ENCODE measurements at regions not wholly inside any gene's neighbourhood (a gene's known extent, or its start where the extent isn't known, plus 50 kb on each side); places are given as distances from the start of the nearest gene placed in this dataset.

GRCh38 chr9:28770827-28771226, 1197.5 kb upstream of the C9orf72 start:
- Histone ChIP-seq H3K4me3 (no peak overlapping the region), H3K36me3 (no peaks in the 10 kb centered on the region), H3K27me3 (no peaks in the 10 kb centered on the region), H3K27ac (no peak overlapping the region), H3K4me1 (no peaks in the 10 kb centered on the region), H3K9me3 (no peaks in the 10 kb centered on the region)
- DNase-seq (no peak), ATAC-seq (no peak)
- TF ChIP-seq CTCF (IDR thresholded peaks at IDR 0.05), result no peak
- intact Hi-C loops (cut with DNase I), result no loop called here

GRCh38 chr9:28774433-28775235, 1201.4 kb upstream of the C9orf72 start:
- DNase-seq (peak in 2 of 4 donors; percentile 22 to 29), ATAC-seq (peak; percentile 58)
- H3K4me3 ChIP-seq, result no peak overlapping the region
- no peaks in the 10 kb centered on the region for H3K27me3 ChIP-seq
- no peak overlapping the region for H3K27ac ChIP-seq
- H3K4me1 ChIP-seq, result no peaks in the 10 kb centered on the region
- peak in 1 of 2 donors; percentile 60 for TF ChIP-seq CTCF (IDR thresholded peaks at IDR 0.05)
- intact Hi-C loops (cut with DNase I), result no loop called here
- H3K36me3 ChIP-seq, result no peaks in the 10 kb centered on the region
- no peaks in the 10 kb centered on the region for H3K9me3 ChIP-seq

GRCh38 chr9:28779243-28779642, 1206.0 kb upstream of the C9orf72 start:
- intact Hi-C loops (cut with DNase I), result no loop called here
- no peak for TF ChIP-seq CTCF (IDR thresholded peaks at IDR 0.05)
- no peaks in the 10 kb centered on the region for H3K9me3 ChIP-seq
- no peak for ATAC-seq
- no peaks in the 10 kb centered on the region for H3K27me3 ChIP-seq
- DNase-seq, result no peak
- H3K27ac ChIP-seq, result no peak overlapping the region
- H3K4me1 ChIP-seq, result no peaks in the 10 kb centered on the region
- no peaks in the 10 kb centered on the region for H3K36me3 ChIP-seq
- H3K4me3 ChIP-seq, result no peak overlapping the region

GRCh38 chr9:28781481-28781880, 1208.2 kb upstream of the C9orf72 start:
- ATAC-seq, result no peak
- no peak for TF ChIP-seq CTCF (IDR thresholded peaks at IDR 0.05)
- DNase-seq, result no peak
- no peaks in the 10 kb centered on the region for H3K9me3 ChIP-seq
- H3K36me3 ChIP-seq, result no peaks in the 10 kb centered on the region
- H3K4me1 ChIP-seq, result no peaks in the 10 kb centered on the region
- intact Hi-C loops (cut with DNase I), result no loop called here
- no peak overlapping the region for H3K27ac ChIP-seq
- no peaks in the 10 kb centered on the region for H3K27me3 ChIP-seq
- no peak overlapping the region for H3K4me3 ChIP-seq

- intact Hi-C loops (cut with DNase I), result no loop called here
- H3K36me3 ChIP-seq, result no peaks in the 10 kb centered on the region
- no peak for DNase-seq
- H3K27ac ChIP-seq, result no peak overlapping the region
- no peak for TF ChIP-seq CTCF (IDR thresholded peaks at IDR 0.05)
- no peaks in the 10 kb centered on the region for H3K9me3 ChIP-seq
- H3K27me3 ChIP-seq, result no peaks in the 10 kb centered on the region
- ATAC-seq, result no peak
- no peaks in the 10 kb centered on the region for H3K4me1 ChIP-seq
- H3K4me3 ChIP-seq, result no peak overlapping the region
These were observed 1209.3 kb upstream of the C9orf72 start for GRCh38 chr9:28782630-28783029.
